Right ventricle myocardium superior (tissue), 1 donor: ENCODE measurements at regions not wholly inside any gene's neighbourhood (a gene's known extent, or its start where the extent isn't known, plus 50 kb on each side); places are given as distances from the start of the nearest gene placed in this dataset.

Source experiments
- ATAC-seq: fragments of 200-7000 bp; cut with Tn5 transposase; one replicate; pipeline ENCODE4 v1.9.1; 2020; ENCODE audit warnings: mild to moderate bottlenecking; ENCODE audit not compliant: poor library complexity
- DNase-seq: peaks from one replicate; pipeline ENCODE4 v3.0.0-alpha.2; 2020
- intact Hi-C: fragments of 100-400 bp; cut with DNase I; formaldehyde crosslinking; loops from one replicate; pipeline ENCODE4 v1.11.2; 2022
- donor health status: DM: no; HTN: yes; CAD: no; lungs with severe emphysema.

GRCh38 chr2:80856227-80856626, 551.7 kb upstream of the LRRTM1 start:
- intact Hi-C loops: no loop called here
- ATAC-seq (no peak), DNase-seq (no peak)

- DNase-seq: no peak
- ATAC-seq: no peak
- intact Hi-C loops: no loop called here
These were observed 550.3 kb upstream of the LRRTM1 start for GRCh38 chr2:80854831-80855230.

GRCh38 chr2:80852808-80853139, 548.2 kb upstream of the LRRTM1 start:
- ATAC-seq (no peak), DNase-seq (no peak)
- intact Hi-C loops: no loop called here

GRCh38 chr2:80852079-80852807, 547.7 kb upstream of the LRRTM1 start:
- intact Hi-C loops: no loop called here
- ATAC-seq (no peak), DNase-seq (no peak)

- intact Hi-C loops: no loop called here
- no peak for DNase-seq
- ATAC-seq: peak; percentile 56
These were observed 526.3 kb upstream of the LRRTM1 start for GRCh38 chr2:80830891-80831290.

- intact Hi-C loops: no loop called here
- DNase-seq (no peak), ATAC-seq (peak; percentile 75)
These were observed 518.4 kb upstream of the LRRTM1 start for GRCh38 chr2:80822999-80823398.

- DNase-seq (no peak), ATAC-seq (no peak)
- intact Hi-C loops: no loop called here
These were observed 510.7 kb upstream of the LRRTM1 start for GRCh38 chr2:80815259-80815658.

DNA sequence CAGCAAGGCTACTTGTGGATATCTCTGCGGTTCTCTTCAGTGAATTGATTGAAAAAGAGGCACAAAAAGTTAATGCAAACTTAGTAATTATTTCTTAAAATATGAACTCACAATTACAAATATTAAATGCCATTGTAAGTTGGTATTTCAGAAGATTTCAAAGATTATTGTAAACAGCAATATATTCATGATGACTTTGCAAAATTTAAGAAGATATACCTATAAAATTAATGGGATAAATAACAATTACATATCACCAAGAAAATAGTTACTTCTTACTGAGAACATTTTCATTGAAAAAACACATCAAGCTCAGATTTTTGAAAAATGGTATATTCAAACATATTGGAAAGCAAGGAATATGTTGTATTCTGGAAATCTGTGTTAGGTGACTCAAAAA, 482.0 kb upstream of the LRRTM1 start:
- ATAC-seq: no peak
- intact Hi-C loops: no loop called here

GRCh38 chr2:80778704-80779103, 474.2 kb upstream of the LRRTM1 start:
- intact Hi-C loops: no loop called here
- DNase-seq (no peak), ATAC-seq (no peak)

More for the DNA sequence above, 482.0 kb upstream of the LRRTM1 start:
- DNase-seq: no peak

DNA sequence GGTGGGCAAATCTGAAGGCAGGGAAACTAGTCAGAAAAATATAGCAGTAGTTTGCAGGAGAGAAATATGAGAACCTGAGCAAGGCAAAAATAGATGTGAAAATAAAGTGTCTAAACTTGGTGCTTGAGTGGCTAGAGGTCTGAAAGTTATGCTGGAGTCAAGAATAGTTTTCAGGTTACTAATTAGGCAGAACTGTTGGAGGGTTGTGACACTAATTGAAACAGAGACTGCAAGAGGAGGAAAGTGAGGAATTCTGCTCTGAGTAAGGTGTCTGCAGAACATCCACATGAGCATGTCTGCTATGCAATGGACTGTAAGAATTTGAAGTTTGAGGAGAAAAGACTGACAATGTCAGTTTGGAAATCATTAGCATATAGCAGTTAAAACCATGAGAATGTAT, 444.0 kb upstream of the LRRTM1 start:
- intact Hi-C loops: no loop called here
- ATAC-seq (no peak), DNase-seq (no peak)

GRCh38 chr2:80737047-80737446, 432.5 kb upstream of the LRRTM1 start:
- intact Hi-C loops: no loop called here
- no peak for DNase-seq
- no peak for ATAC-seq

- intact Hi-C loops: no loop called here
- no peak for ATAC-seq
- DNase-seq: no peak
These were observed 420.4 kb upstream of the LRRTM1 start for GRCh38 chr2:80725001-80725400.

- DNase-seq (no peak), ATAC-seq (no peak)
- intact Hi-C loops: no loop called here
These were observed 418.3 kb upstream of the LRRTM1 start for GRCh38 chr2:80722803-80723202.

DNA sequence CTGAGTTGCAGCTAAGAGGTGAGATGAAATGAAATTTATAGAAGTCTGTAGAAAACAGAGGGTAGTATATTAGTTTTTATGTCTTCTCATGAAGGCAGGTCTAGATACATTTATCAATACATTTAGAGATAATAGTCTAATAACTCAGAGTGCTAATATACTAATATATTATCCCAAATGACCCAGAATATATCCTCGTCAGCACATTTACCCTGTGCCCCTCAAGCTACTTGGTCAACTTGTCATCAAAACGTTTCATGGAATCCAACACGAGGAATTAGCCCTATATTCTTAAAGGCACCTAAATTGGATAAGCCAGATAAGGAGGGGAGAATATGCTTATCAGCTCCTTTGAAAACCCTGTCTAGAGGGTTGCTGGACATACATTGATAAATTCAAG, 415.1 kb upstream of the LRRTM1 start:
- intact Hi-C loops: no loop called here
- no peak for ATAC-seq
- DNase-seq: no peak

DNA sequence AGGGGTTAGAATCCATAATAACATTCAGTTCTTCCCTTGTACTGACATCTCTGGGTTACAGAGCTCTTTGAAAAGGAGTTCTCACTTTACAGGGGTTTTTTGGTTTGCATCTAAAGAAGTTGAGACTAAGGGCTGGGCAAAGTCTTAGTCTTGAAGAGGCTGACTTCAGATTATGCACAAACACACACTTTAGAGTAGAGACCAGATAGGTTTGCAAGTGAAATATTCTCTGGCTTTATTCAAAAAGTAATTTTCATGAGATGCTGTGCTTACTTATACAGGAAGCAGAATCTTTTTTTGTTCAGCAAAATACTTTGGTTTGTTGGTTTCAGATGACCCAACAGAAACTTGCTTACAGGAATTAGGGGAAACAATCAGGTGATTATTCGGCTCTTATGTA, 410.9 kb upstream of the LRRTM1 start:
- ATAC-seq (no peak), DNase-seq (no peak)
- intact Hi-C loops: no loop called here

GRCh38 chr2:80711915-80712314, 407.4 kb upstream of the LRRTM1 start:
- intact Hi-C loops: no loop called here
- DNase-seq: no peak
- no peak for ATAC-seq

GRCh38 chr2:80706951-80707350, 402.4 kb upstream of the LRRTM1 start:
- intact Hi-C loops: no loop called here
- no peak for DNase-seq

GRCh38 chr2:80706541-80706940, 402.0 kb upstream of the LRRTM1 start:
- no peak for DNase-seq
- no peak for ATAC-seq
- intact Hi-C loops: no loop called here

More at GRCh38 chr2:80706951-80707350, 402.4 kb upstream of the LRRTM1 start:
- ATAC-seq: no peak

GRCh38 chr2:80703532-80703931, 399.0 kb upstream of the LRRTM1 start:
- DNase-seq (no peak), ATAC-seq (no peak)
- intact Hi-C loops: no loop called here

DNA sequence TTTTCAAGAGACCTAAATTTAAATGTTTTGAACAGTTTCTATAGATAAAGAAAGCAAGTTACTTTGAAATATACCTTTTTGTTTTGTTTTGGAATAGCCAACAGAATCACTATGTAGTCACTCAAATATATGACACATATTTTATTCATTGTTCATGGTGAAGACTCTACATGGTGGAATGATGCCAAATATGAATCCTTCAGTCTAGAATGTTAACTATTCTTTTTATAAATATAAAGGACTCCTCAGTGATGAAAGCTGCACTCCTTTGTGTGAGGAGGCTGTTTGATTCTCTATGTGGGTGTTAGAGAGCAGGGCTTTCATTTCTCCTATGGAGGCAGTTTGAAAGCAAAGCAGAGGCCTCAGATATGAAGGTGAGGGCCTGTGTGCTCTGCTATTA, 396.4 kb upstream of the LRRTM1 start:
- DNase-seq (no peak), ATAC-seq (no peak)
- intact Hi-C loops: no loop called here
